H1 (cell line): ENCODE measurements at regions not wholly inside any gene's neighbourhood (a gene's known extent, or its start where the extent isn't known, plus 50 kb on each side); places are given as distances from the start of the nearest gene placed in this dataset.

ENCODE experiments used
- BACH1 ChIP-seq: IDR thresholded peaks from 2 replicates; pipeline ENCODE4 v1.6.1; 2012; ENCODE audit warnings: low read length, improper control_type of control experiment
- HDAC6 ChIP-seq: IDR thresholded peaks from one replicate; pipeline ENCODE4 v1.7.1; 2012; ENCODE audit warnings: low read depth, mild to moderate bottlenecking, inconsistent platforms, low read length, moderate library complexity
- POU5F1 ChIP-seq: IDR thresholded peaks from 2 replicates; pipeline ENCODE4 v1.6.1; 2011; ENCODE audit warnings: low read depth, mild to moderate bottlenecking, low read length, moderate library complexity
- TF ChIP-seq, protein P1 (sequence below): fragments of 300-600 bp; sonication (generic); IDR thresholded peaks from 2 replicates; pipeline ENCODE4 v1.7.1; 2012; ENCODE audit warnings: low read length, moderate library complexity, mild to moderate bottlenecking, inconsistent platforms; ENCODE audit not compliant: insufficient replicate concordance

DNA sequence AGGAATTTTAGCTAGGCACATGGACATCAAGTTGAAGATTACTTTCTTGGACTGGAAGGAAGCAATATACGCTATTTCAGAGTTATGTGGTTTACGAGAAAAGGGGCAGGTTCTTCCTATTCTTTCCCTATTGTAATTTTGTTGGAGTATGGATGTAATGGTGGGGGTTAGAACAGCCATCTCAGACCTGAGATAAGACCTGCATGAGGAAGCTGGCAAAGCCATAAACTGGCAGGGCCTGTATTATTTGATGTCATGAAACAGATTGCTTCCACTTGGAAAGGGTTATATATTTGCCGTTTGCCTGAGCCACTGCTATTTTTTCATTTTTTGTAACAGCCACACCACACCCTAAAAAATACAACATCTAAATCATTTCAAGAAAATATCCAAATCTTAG, 220.5 kb upstream of the MAGI2 start (continued):
- TF ChIP-seq, protein P1, sequence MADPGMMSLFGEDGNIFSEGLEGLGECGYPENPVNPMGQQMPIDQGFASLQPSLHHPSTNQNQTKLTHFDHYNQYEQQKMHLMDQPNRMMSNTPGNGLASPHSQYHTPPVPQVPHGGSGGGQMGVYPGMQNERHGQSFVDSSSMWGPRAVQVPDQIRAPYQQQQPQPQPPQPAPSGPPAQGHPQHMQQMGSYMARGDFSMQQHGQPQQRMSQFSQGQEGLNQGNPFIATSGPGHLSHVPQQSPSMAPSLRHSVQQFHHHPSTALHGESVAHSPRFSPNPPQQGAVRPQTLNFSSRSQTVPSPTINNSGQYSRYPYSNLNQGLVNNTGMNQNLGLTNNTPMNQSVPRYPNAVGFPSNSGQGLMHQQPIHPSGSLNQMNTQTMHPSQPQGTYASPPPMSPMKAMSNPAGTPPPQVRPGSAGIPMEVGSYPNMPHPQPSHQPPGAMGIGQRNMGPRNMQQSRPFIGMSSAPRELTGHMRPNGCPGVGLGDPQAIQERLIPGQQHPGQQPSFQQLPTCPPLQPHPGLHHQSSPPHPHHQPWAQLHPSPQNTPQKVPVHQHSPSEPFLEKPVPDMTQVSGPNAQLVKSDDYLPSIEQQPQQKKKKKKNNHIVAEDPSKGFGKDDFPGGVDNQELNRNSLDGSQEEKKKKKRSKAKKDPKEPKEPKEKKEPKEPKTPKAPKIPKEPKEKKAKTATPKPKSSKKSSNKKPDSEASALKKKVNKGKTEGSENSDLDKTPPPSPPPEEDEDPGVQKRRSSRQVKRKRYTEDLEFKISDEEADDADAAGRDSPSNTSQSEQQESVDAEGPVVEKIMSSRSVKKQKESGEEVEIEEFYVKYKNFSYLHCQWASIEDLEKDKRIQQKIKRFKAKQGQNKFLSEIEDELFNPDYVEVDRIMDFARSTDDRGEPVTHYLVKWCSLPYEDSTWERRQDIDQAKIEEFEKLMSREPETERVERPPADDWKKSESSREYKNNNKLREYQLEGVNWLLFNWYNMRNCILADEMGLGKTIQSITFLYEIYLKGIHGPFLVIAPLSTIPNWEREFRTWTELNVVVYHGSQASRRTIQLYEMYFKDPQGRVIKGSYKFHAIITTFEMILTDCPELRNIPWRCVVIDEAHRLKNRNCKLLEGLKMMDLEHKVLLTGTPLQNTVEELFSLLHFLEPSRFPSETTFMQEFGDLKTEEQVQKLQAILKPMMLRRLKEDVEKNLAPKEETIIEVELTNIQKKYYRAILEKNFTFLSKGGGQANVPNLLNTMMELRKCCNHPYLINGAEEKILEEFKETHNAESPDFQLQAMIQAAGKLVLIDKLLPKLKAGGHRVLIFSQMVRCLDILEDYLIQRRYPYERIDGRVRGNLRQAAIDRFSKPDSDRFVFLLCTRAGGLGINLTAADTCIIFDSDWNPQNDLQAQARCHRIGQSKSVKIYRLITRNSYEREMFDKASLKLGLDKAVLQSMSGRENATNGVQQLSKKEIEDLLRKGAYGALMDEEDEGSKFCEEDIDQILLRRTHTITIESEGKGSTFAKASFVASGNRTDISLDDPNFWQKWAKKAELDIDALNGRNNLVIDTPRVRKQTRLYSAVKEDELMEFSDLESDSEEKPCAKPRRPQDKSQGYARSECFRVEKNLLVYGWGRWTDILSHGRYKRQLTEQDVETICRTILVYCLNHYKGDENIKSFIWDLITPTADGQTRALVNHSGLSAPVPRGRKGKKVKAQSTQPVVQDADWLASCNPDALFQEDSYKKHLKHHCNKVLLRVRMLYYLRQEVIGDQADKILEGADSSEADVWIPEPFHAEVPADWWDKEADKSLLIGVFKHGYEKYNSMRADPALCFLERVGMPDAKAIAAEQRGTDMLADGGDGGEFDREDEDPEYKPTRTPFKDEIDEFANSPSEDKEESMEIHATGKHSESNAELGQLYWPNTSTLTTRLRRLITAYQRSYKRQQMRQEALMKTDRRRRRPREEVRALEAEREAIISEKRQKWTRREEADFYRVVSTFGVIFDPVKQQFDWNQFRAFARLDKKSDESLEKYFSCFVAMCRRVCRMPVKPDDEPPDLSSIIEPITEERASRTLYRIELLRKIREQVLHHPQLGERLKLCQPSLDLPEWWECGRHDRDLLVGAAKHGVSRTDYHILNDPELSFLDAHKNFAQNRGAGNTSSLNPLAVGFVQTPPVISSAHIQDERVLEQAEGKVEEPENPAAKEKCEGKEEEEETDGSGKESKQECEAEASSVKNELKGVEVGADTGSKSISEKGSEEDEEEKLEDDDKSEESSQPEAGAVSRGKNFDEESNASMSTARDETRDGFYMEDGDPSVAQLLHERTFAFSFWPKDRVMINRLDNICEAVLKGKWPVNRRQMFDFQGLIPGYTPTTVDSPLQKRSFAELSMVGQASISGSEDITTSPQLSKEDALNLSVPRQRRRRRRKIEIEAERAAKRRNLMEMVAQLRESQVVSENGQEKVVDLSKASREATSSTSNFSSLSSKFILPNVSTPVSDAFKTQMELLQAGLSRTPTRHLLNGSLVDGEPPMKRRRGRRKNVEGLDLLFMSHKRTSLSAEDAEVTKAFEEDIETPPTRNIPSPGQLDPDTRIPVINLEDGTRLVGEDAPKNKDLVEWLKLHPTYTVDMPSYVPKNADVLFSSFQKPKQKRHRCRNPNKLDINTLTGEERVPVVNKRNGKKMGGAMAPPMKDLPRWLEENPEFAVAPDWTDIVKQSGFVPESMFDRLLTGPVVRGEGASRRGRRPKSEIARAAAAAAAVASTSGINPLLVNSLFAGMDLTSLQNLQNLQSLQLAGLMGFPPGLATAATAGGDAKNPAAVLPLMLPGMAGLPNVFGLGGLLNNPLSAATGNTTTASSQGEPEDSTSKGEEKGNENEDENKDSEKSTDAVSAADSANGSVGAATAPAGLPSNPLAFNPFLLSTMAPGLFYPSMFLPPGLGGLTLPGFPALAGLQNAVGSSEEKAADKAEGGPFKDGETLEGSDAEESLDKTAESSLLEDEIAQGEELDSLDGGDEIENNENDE: no peak
- TF ChIP-seq POU5F1 (no peak), BACH1 (no peak), HDAC6 (no peak)
- TF ChIP-seq, all 59 proteins: peak for 0
